Eye (tissue), 1 donor: ENCODE measurements at regions not wholly inside any gene's neighbourhood (a gene's known extent, or its start where the extent isn't known, plus 50 kb on each side); places are given as distances from the start of the nearest gene placed in this dataset.
"Not testable (repeated sequence)": the region's sequence is repeated elsewhere in the genome, so short reads cannot be mapped to it uniquely, and the experiment has no call there.

Experiments used
- DNase-seq: peaks from one replicate; pipeline ENCODE4 v3.0.0-alpha.2; 2015

- no peak for DNase-seq
These were observed 531.0 kb upstream of the ZFP42 start for GRCh38 chr4:187464573-187464972.

- no peak for DNase-seq
These were observed 528.3 kb upstream of the ZFP42 start for GRCh38 chr4:187467224-187467623.

GRCh38 chr4:187469627-187470026, 525.9 kb upstream of the ZFP42 start:
- no peak for DNase-seq

GRCh38 chr4:187470061-187470460, 525.5 kb upstream of the ZFP42 start:
- DNase-seq: no peak

- no peak for DNase-seq
These were observed 521.3 kb upstream of the ZFP42 start for GRCh38 chr4:187474238-187474637.

DNA sequence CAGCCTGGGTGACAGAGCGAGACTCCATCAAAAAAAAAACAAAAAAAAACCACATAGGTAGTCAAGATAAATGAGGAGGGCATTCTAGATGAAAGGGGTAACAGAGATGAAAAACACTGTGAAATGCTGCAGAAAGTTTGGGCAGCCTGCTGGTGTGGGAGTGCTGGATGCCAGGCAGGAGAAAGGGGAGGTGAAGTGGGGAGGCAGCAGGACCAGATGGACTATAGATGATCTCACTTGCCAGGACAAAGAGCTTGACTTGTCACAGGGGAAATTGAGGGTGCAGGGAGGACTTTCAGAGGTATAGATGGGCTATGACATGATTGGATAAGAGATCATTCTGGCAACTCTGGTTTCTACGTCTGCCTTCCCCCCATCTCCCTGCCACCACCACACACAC, 519.7 kb upstream of the ZFP42 start:
- DNase-seq: no peak

DNA sequence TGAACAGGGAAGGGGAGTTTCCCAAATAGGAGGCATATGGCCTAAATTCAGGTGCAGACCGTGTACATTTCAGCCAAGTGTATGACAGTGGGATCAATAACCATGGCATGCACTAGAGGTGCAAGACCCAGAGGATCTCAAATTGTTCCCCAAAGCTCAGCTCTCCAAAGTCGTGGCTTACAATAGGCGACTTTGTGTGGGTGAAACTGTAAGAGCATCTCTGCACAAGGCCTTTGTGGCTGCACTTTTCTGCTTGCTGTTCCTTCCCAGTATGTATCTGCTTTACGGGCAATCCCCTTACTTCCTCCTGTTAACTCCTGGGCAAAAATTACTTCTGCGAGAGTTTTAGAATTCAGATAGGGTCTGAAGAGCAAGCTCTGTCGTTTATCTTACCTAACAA, 518.3 kb upstream of the ZFP42 start:
- no peak for DNase-seq

DNA sequence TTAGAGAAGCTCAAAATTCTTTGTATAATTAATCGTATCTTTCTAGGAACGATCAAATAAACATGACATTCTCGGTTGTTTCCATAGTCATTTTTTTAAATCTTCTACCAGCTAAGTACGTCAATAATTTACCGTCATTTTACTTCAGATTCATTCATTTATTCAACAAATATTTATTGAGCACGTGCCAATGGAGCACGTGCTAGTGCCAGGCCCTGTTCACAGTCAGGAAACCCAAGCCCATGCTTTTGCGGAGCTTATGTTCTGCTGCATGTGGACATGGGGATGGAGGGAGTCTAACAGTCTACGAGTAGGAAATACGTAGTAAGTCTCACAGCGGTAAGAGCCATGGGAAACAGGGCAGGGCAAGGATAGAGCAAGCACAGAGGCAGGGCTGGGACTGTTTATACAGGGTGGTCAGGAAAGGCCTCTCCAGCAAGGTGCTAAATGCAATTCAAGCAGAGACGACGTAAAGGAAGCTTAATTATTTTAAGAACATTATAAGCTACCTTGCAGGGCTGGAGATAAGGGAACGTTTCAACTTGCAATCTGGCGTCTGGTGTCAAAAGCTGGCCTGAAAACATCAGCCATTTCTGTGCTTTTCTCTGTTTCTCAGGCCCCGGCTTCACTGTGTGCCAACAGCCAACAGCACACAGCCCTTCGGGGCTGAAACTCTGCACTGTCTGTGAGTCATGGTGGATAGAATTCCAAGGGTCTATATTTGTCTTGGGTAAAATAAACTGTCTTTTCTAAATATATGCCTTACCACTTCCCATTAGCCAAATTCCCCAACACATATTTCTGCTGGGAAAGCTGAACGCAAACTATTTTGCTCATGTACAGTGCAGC, 517.1 kb upstream of the ZFP42 start:
- DNase-seq: peak; percentile 36

DNA sequence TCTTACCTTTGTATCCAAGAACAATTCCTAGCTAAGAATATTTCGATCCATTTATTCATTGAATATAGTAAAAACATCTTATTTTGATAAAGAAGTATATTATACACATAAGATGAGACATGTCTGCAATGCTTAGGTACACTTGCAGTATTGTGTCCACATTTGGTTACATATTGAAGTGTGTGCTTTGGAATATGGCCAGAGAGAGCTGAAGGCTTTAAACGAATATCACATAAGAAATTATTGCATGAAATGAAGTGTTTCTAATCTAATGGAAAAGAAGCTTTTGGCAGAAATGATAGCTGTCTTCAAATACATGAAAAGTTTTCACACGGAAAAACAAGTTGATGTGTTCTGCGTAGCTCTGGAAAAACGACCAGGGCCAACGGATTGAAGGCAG, 516.1 kb upstream of the ZFP42 start:
- no peak for DNase-seq

- no peak for DNase-seq
These were observed 515.1 kb upstream of the ZFP42 start for GRCh38 chr4:187480146-187481145.

DNA sequence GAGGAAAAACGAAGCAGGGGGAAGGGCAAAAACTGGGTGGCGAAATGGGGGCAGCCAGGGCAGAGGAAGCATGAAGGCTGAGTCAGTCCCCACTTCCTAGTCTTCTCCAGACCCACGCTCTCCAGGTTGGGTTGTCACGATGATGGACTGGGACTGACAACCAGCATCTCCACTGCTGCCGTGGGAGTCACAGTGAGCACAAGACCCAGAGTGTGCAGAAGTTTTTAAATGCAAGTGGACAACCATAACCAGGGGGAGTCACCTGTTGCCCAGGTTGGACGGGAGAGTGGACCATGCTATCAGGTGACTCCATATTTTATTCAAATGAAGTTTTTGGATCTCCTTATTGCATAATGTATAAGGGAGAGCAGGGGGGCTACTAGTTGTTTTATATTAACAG, 511.4 kb upstream of the ZFP42 start:
- DNase-seq: no peak

GRCh38 chr4:187485676-187486075, 509.9 kb upstream of the ZFP42 start:
- DNase-seq: no peak

GRCh38 chr4:187491286-187491685, 504.3 kb upstream of the ZFP42 start:
- DNase-seq: no peak

DNA sequence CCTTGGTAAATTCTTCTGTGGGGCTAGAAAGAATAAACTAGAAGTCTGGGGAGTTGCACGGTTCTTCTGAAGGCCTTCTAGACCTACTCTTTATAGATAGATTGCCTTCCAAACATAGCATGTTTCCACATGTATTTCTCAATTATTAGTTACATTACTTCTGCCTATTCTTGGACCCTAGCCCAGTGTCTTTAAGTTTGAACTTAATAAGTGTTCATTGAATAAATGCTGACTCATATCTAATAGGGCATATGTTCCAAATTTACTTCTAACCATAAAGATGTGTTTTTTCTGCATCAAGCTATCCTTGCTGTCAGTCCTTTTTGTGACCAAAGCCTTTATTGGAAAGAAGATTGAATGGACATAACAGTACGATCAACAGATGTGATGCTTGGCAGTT, 503.6 kb upstream of the ZFP42 start:
- DNase-seq: no peak

GRCh38 chr4:187493661-187494060, 501.9 kb upstream of the ZFP42 start:
- no peak for DNase-seq

DNA sequence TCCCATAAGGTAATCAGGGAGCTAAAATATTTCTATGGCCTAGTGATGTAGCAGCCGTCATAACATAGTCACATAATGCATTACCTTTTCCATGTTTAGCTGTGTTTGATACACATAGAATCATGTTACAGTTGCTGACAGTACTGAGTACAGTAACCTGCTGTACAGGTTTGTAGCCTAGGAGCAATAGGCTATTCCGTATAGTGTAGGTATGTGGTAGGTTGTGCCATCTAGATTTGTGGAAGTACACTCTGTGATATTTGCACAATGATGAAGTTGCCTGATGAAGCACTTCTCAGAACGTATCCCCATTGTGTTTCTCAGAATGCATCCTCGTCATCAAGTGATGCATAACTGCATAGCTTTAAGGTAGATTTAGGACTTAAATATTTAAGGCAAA, 495.6 kb upstream of the ZFP42 start:
- DNase-seq: no peak

DNA sequence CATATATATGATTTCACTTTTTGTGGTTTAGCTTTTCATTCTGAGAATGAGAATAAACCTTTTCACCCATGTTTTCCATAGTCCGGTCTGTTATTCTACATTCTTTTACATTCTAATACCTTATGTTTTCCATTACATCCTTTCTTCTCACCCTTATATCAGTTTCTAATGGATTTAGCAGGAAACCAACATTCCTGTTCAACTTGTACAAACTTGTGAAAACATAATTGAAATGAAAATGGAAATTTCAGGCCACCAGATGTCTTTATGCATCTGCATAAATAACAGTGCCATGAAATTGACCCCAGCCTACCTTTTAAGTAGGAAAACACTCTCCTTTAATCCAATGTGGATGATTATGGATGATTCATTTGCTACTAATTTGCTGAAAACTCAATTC, 494.8 kb upstream of the ZFP42 start:
- DNase-seq: no peak

DNA sequence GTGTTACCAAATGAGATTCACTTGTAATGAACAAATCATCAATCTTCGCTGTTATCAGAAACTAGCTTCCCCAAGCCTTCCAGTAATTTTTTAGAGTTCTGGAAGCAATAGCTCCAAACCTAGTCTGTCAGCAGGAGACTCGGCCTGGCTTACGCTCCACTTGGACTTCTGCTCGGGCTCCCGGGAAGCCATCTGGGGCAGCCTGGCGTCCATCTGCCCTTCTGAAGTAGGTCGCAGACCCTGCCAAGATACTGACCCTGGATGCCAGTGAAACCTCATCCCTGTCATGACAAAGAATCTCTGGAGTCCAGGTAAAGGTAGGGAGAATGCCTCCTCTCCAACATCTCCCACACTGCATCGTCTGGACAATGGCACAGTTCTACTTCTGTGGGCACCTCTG, 493.8 kb upstream of the ZFP42 start:
- DNase-seq: no peak

DNA sequence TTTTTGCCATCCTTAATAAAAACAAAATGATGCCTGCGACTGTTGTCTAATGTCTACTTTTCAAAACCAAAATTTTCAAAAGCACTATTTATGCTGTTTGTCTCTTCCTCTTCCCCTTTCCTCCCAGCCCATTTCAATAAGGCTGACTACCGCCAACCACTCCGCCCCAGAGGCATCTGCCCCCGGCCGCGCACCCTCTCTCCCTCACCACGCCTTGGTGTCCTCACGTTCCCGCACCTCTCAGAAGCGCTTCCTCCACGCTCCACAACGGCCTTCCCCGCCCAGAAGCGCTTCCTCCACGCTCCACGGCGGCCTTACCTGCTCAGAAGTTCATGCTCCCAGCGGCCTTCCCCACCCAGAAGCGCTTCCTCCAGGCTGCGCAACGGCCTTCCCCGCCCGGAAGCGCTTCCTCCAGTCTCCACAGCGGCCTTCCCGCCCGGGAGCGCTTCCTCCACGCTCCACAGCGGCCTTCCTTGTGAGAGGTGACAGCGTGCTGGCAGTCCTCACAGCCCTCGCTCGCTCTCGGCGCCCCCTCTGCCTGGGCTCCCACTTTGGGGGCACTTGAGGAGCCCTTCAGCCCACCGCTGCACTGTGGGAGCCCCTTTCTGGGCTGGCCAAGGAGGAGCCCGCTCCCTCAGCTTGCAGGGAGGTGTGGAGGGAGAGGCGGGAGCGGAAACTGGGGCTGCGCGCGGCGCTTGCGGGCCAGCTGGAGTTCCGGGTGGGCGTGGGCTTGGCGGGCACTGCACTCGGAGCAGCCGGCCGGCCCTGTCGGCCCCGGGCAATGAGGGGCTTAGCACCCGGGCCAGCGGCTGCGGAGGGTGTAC, 490.4 kb upstream of the ZFP42 start:
- no peak for DNase-seq

DNA sequence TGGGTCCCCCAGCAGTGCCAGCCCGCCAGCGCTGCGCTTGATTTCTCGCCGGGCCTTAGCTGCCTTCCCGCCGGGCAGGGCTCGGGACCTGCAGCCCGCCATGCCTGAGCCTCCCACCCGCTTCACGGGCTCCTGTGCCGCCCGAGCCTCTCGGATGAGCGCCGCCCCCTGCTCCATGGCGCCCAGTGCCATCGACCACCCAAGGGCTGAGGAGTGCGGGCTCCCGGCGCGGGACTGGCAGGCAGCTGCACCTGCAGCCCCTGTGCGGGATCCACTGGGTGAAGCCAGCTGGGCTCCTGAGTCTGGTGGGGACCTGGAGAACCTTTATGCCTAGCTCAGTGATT, 489.8 kb upstream of the ZFP42 start:
- DNase-seq: not testable (repeated sequence)

GRCh38 chr4:187516224-187516623, 479.3 kb upstream of the ZFP42 start:
- DNase-seq: no peak

- no peak for DNase-seq
These were observed 453.9 kb upstream of the ZFP42 start for GRCh38 chr4:187541666-187542065.

DNA sequence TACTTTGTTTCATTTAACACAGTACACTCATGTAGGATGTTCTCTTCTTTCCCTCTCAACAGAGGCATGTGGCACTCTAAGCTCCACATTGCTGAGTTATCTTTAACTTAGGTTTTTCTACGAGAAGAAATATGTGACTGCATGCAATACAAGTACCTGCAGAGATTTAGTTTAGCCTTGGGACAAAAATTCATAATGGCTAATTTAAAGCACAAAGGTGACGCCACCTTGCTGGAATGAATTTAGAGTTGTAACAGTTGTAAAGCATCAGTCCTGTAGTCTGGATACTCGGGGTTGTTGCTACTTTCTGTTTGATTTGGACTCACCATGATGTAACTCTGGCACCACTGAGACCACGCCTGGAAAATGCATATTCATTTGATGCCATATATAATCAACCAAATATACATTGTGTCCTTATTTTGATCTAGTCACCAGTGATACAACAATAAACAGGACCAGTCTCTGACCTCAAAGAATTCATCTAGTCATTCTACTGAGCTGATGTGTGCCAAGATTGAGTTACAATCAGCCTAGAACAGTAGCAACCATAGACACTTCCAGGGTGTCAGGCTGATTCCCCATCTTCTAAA, 451.0 kb upstream of the ZFP42 start:
- no peak for DNase-seq
